Urothelium cell line (cell line): ENCODE measurements at regions not wholly inside any gene's neighbourhood (a gene's known extent, or its start where the extent isn't known, plus 50 kb on each side); places are given as distances from the start of the nearest gene placed in this dataset.

Experiments used
- DNase-seq: peaks from one replicate; pipeline ENCODE4 v3.0.0; 2011; ENCODE audit warnings: low spot score, mixed read lengths
- FAIRE-seq: peaks from 2 replicates; lab custom pipeline; 2011; peaks lifted over from hg19 to GRCh38; lab: Jason Lieb, UNC

- no peak for FAIRE-seq
These were observed 179.6 kb upstream of the TENM3 start for GRCh38 chr4:182063651-182064050.

GRCh38 chr4:182065255-182065654 lies 177.9 kb upstream of the TENM3 start:
- no peak for DNase-seq
- FAIRE-seq: no peak

More at GRCh38 chr4:182063651-182064050, 179.6 kb upstream of the TENM3 start:
- no peak for DNase-seq

GRCh38 chr4:182066037-182066436 lies 177.2 kb upstream of the TENM3 start:
- FAIRE-seq: no peak
- no peak for DNase-seq

- no peak for DNase-seq
- FAIRE-seq: no peak
These were observed 175.4 kb upstream of the TENM3 start for GRCh38 chr4:182067828-182068227.

- DNase-seq (no peak), FAIRE-seq (no peak)
These were observed 174.3 kb upstream of the TENM3 start for GRCh38 chr4:182068920-182069319.

- no peak for DNase-seq
- no peak for FAIRE-seq
These were observed 169.9 kb upstream of the TENM3 start for GRCh38 chr4:182073278-182073677.

GRCh38 chr4:182074139-182074538 lies 169.1 kb upstream of the TENM3 start:
- DNase-seq: no peak
- no peak for FAIRE-seq

GRCh38 chr4:182074810-182075209 lies 168.4 kb upstream of the TENM3 start:
- FAIRE-seq: no peak
- DNase-seq: no peak

- DNase-seq (no peak), FAIRE-seq (no peak)
These were observed 160.3 kb upstream of the TENM3 start for GRCh38 chr4:182082910-182083309.

GRCh38 chr4:182083671-182084410 lies 159.4 kb upstream of the TENM3 start:
- DNase-seq (no peak), FAIRE-seq (no peak)

GRCh38 chr4:182085051-182085480 lies 158.1 kb upstream of the TENM3 start:
- DNase-seq (peak; percentile 70), FAIRE-seq (no peak)

- FAIRE-seq (no peak), DNase-seq (no peak)
These were observed 153.9 kb upstream of the TENM3 start for GRCh38 chr4:182089326-182089725.

GRCh38 chr4:182090186-182090585 lies 153.0 kb upstream of the TENM3 start:
- FAIRE-seq (no peak), DNase-seq (no peak)

- no peak for DNase-seq
These were observed 152.1 kb upstream of the TENM3 start for GRCh38 chr4:182091128-182091527.

GRCh38 chr4:182093431-182093831 lies 149.8 kb upstream of the TENM3 start:
- FAIRE-seq (peak; percentile 74), DNase-seq (peak; percentile 70)

More at GRCh38 chr4:182091128-182091527, 152.1 kb upstream of the TENM3 start:
- no peak for FAIRE-seq

- peak; percentile 33 for DNase-seq
- FAIRE-seq: no peak
These were observed 149.3 kb upstream of the TENM3 start for GRCh38 chr4:182093935-182094334.

GRCh38 chr4:182101618-182102017 lies 141.6 kb upstream of the TENM3 start:
- DNase-seq: no peak
- FAIRE-seq: no peak

- FAIRE-seq: no peak
- no peak for DNase-seq
These were observed 140.6 kb upstream of the TENM3 start for GRCh38 chr4:182102576-182102975.

- no peak for FAIRE-seq
- no peak for DNase-seq
These were observed 139.4 kb upstream of the TENM3 start for GRCh38 chr4:182103614-182104319.

- no peak for FAIRE-seq
- no peak for DNase-seq
These were observed 137.8 kb upstream of the TENM3 start for GRCh38 chr4:182105416-182105815.

- FAIRE-seq (no peak), DNase-seq (no peak)
These were observed 135.3 kb upstream of the TENM3 start for GRCh38 chr4:182107931-182108330.

- FAIRE-seq (no peak), DNase-seq (no peak)
These were observed 131.6 kb upstream of the TENM3 start for GRCh38 chr4:182111586-182111985.
